Muscle layer of duodenum (tissue), 2 donors: ENCODE measurements at regions not wholly inside any gene's neighbourhood (a gene's known extent, or its start where the extent isn't known, plus 50 kb on each side); places are given as distances from the start of the nearest gene placed in this dataset.

Experiments
- H3K27ac ChIP-seq: one replicate; pipeline ENCODE4 v1.7.0; 2013; ENCODE audit warnings: mild to moderate bottlenecking, low read length
- H3K27me3 ChIP-seq: one replicate; pipeline ENCODE4 v1.7.0; 2013; ENCODE audit warnings: low read depth, mild to moderate bottlenecking, control low read depth, low read length
- H3K36me3 ChIP-seq, 2 donors: one replicate each; pipeline ENCODE4 v1.7.0; 2013; ENCODE audit warnings: low read length in 2 of 2, control low read depth in 1 of 2, mild to moderate bottlenecking in 1 of 2; ENCODE audit not compliant: insufficient read depth in 2 of 2, control insufficient read depth in 1 of 2
- H3K4me1 ChIP-seq, 2 donors: one replicate each; pipeline ENCODE4 v1.7.0; 2013; ENCODE audit warnings: low read length in 2 of 2, mild to moderate bottlenecking in 2 of 2, control low read depth in 1 of 2, moderate library complexity in 1 of 2; ENCODE audit not compliant: insufficient read depth in 2 of 2, control insufficient read depth in 1 of 2
- H3K4me3 ChIP-seq, 2 donors: one replicate each; pipeline ENCODE4 v1.7.0; 2013; ENCODE audit warnings: low read length in 2 of 2, low read depth in 1 of 2, mild to moderate bottlenecking in 1 of 2
- H3K9me3 ChIP-seq, 2 donors: one replicate each; pipeline ENCODE4 v1.7.0; 2013; ENCODE audit warnings: low read length in 2 of 2, control low read depth in 1 of 2, mild to moderate bottlenecking in 1 of 2; ENCODE audit not compliant: control insufficient read depth in 1 of 2
- donor health status: healthy.

DNA sequence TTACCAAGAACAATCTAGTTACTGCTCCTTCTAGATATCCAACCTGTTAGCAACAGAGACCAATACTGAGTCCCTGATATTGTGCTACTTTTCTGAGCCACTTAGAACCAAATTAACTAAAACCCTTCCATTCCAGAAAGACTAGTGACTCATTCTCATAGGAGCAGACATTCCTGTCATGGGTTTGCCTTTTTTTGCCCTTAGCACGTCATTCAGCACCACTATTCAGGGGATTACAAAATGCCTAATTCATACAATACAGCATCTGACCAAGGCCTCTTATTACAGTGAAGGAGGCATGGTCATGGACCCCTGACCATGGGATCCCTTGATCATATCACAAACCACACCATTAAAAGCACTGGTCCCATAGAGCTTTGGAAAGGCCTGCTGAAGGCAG lies 123.8 kb upstream of the CXCL13 start:
- H3K4me3 ChIP-seq, result no peak overlapping the region

GRCh38 chr4:77488882-77489281 lies 116.7 kb upstream of the CXCL13 start:
- H3K27ac ChIP-seq, result no peak overlapping the region
- no peak overlapping the region for H3K4me3 ChIP-seq
- H3K4me1 ChIP-seq, result no peaks in the 10 kb centered on the region
- H3K36me3 ChIP-seq, result no peaks in the 10 kb centered on the region
- H3K9me3 ChIP-seq, result no peaks in the 10 kb centered on the region
- H3K27me3 ChIP-seq, result no peaks in the 10 kb centered on the region

More for the DNA sequence above, 123.8 kb upstream of the CXCL13 start:
- H3K9me3 ChIP-seq, result no peaks in the 10 kb centered on the region
- no peaks in the 10 kb centered on the region for H3K4me1 ChIP-seq
- no peak overlapping the region for H3K27ac ChIP-seq
- no peaks in the 10 kb centered on the region for H3K27me3 ChIP-seq
- no peaks in the 10 kb centered on the region for H3K36me3 ChIP-seq

GRCh38 chr4:77493120-77493752 lies 112.4 kb upstream of the CXCL13 start:
- H3K36me3 ChIP-seq, result no peaks in the 10 kb centered on the region
- H3K4me3 ChIP-seq, result no peak overlapping the region
- no peak overlapping the region for H3K27ac ChIP-seq
- no peaks in the 10 kb centered on the region for H3K4me1 ChIP-seq
- no peaks in the 10 kb centered on the region for H3K27me3 ChIP-seq
- no peaks in the 10 kb centered on the region for H3K9me3 ChIP-seq

- Histone ChIP-seq H3K27me3 (no peaks in the 10 kb centered on the region), H3K27ac (no peak overlapping the region), H3K4me1 (no peaks in the 10 kb centered on the region), H3K9me3 (no peaks in the 10 kb centered on the region), H3K4me3 (no peak overlapping the region), H3K36me3 (no peaks in the 10 kb centered on the region)
Measured at GRCh38 chr4:77493829-77494551, 111.6 kb upstream of the CXCL13 start.

DNA sequence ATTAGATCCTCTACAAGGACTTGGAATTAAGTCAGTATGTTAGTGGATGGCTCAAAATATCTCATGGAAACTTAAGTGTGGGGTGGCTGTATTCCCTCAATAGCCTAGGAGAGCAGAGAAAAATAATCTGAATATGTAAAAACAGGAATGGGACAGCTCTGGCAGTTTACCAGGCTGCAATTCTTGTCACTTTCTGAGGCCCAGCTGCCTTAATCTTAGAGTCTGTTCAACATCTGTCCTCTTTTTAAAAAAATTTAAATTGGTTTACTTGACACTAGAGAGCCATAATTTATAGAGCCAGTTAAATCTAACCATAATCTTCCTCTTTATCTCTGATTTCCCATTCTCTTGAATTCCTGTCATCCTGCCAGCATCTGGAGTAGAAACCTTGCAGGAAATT lies 109.2 kb upstream of the CXCL13 start:
- no peak overlapping the region for H3K27ac ChIP-seq
- no peak overlapping the region for H3K4me3 ChIP-seq
- H3K4me1 ChIP-seq, result no peaks in the 10 kb centered on the region
- H3K27me3 ChIP-seq, result no peaks in the 10 kb centered on the region
- H3K9me3 ChIP-seq, result no peaks in the 10 kb centered on the region
- H3K36me3 ChIP-seq, result no peaks in the 10 kb centered on the region

GRCh38 chr4:77500801-77501200 lies 104.8 kb upstream of the CXCL13 start:
- no peak overlapping the region for H3K27ac ChIP-seq
- no peaks in the 10 kb centered on the region for H3K27me3 ChIP-seq
- no peaks in the 10 kb centered on the region for H3K4me1 ChIP-seq
- H3K4me3 ChIP-seq, result no peak overlapping the region
- no peaks in the 10 kb centered on the region for H3K36me3 ChIP-seq
- no peaks in the 10 kb centered on the region for H3K9me3 ChIP-seq

- Histone ChIP-seq H3K27ac (no peak overlapping the region), H3K36me3 (no peaks in the 10 kb centered on the region), H3K9me3 (no peaks in the 10 kb centered on the region), H3K4me1 (no peaks in the 10 kb centered on the region), H3K27me3 (no peaks in the 10 kb centered on the region), H3K4me3 (no peak overlapping the region)
Measured at GRCh38 chr4:77501240-77501639, 104.4 kb upstream of the CXCL13 start.

DNA sequence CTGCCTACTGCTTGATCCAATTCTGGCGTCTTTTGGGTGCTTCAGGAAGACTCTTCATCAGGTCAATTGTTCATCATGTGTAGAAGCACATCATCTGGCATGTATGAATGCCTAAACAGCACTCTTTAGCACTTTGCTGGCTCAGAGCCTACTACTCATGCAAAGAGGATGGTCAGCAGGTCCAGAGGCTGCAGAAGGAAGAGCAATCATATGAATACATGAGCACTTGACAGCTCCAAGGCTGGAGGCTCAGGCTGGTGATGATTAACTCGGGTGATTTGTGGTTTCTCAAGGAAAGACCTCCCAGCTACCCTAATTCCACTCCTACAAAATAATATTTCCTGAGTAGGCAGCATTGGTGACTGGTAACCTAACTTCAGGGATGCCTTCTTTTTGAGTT lies 103.8 kb upstream of the CXCL13 start:
- no peaks in the 10 kb centered on the region for H3K27me3 ChIP-seq
- H3K4me3 ChIP-seq, result no peak overlapping the region
- no peaks in the 10 kb centered on the region for H3K9me3 ChIP-seq
- no peak overlapping the region for H3K27ac ChIP-seq
- H3K4me1 ChIP-seq, result no peaks in the 10 kb centered on the region
- no peaks in the 10 kb centered on the region for H3K36me3 ChIP-seq

DNA sequence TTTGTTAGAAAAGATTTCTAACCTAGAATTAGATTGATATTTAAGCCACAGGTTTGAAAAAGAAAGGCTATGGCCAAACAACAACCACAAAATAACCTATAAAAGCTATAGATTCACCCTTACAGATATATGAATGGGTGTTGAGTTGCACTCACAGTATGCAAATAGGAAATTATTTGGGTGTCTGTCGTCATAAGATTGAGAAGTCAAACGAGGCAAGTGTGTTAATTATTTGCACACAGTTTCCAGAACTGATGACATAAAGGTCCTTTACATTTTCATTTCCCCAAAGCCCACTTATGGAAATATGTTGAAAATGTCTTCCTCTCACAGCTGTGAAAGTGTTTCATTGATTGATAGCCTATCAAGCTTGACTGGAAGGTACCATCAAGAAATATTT lies 101.2 kb upstream of the CXCL13 start:
- H3K27me3 ChIP-seq, result no peaks in the 10 kb centered on the region
- H3K4me3 ChIP-seq, result no peak overlapping the region
- no peaks in the 10 kb centered on the region for H3K4me1 ChIP-seq
- no peaks in the 10 kb centered on the region for H3K9me3 ChIP-seq
- no peaks in the 10 kb centered on the region for H3K36me3 ChIP-seq
- H3K27ac ChIP-seq, result no peak overlapping the region

DNA sequence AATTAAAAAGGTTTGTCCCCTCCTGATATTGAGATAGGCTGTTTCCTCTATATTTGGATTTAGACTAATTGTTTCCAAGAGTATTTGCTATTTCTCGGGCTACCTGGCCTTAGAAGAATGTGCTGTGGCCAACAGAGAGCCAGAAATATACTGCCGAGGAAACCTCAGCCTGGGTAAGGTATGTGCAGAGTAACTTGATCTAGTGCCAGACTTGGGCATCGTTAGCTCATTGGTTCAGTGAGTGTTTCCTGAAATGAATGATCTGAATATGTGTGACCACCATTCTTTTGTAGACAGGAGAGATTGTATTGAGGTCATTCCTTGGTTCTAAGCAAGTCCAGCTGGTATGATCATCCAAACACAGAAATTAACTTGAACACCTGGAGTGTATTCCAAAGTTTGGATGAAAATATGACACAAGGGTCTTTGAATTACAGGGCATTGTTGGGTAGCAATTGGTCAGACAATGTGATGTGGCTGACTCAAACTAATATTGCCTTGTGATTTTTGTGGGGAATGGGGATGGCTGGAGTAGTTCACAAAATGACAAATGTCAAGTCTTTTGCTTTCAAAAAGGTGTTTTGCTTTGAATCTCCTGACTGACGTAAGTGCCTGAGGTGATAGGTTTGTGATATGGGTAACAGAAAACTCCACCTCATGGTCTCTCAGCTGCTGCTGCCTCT lies 100.2 kb upstream of the CXCL13 start:
- no peak overlapping the region for H3K4me3 ChIP-seq
- H3K9me3 ChIP-seq, result no peaks in the 10 kb centered on the region
- H3K27me3 ChIP-seq, result no peaks in the 10 kb centered on the region
- H3K4me1 ChIP-seq, result no peaks in the 10 kb centered on the region
- H3K27ac ChIP-seq, result no peak overlapping the region
- no peaks in the 10 kb centered on the region for H3K36me3 ChIP-seq

DNA sequence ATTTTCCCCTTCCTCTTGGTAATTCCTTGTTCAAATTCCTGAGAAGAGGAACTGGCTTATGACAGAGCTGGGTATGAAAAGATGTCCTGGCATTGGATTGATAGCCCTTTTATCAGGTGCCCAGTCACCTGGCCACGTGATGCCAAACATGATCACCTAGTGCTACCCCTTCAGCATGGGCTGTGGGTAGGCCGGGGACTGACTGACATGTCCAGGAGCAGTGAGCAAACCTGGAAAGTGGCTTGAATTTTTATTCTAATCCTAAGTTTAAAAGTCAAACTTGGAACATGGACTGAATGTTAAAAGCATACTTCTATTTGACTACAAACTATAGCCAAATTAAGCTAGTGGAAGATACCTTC lies 99.7 kb upstream of the CXCL13 start:
- no peak overlapping the region for H3K4me3 ChIP-seq
- H3K27me3 ChIP-seq, result no peaks in the 10 kb centered on the region
- no peaks in the 10 kb centered on the region for H3K4me1 ChIP-seq
- H3K9me3 ChIP-seq, result no peaks in the 10 kb centered on the region
- no peaks in the 10 kb centered on the region for H3K36me3 ChIP-seq
- no peak overlapping the region for H3K27ac ChIP-seq
